Lung (tissue), 11 donors: ENCODE measurements at regions not wholly inside any gene's neighbourhood (a gene's known extent, or its start where the extent isn't known, plus 50 kb on each side); places are given as distances from the start of the nearest gene placed in this dataset.

Source experiments
- ATAC-seq: fragments of 200-7000 bp; cut with Tn5 transposase; one replicate; pipeline ENCODE4 v1.9.1; 2020; ENCODE audit warnings: moderate number of reproducible peaks; ENCODE audit not compliant: insufficient read depth, low FRiP score
- DNase-seq, 3 donors: peaks; one replicate each; pipeline ENCODE4 v3.0.0-alpha.2; 2013 to 2017
- H3K27ac ChIP-seq, 2 donors: one replicate each; pipeline ENCODE4 v1.5.1; 2013; ENCODE audit warnings: mild to moderate bottlenecking in 2 of 2, moderate library complexity in 2 of 2, control low read depth in 1 of 2, inconsistent platforms in 1 of 2, low read depth in 1 of 2, low read length in 1 of 2
- H3K27me3 ChIP-seq, 3 donors: one replicate each; pipeline ENCODE4 v1.5.1; 2013; ENCODE audit warnings: low read length in 2 of 3; ENCODE audit not compliant: control insufficient read depth in 3 of 3, insufficient read depth in 3 of 3
- H3K36me3 ChIP-seq, 4 donors: one replicate each; pipeline ENCODE4 v1.5.1; 2013; ENCODE audit warnings: low read length in 4 of 4, mild to moderate bottlenecking in 1 of 4, moderate library complexity in 1 of 4; ENCODE audit not compliant: control insufficient read depth in 4 of 4, insufficient read depth in 4 of 4
- H3K4me1 ChIP-seq, 5 donors: one replicate each; pipeline ENCODE4 v1.5.1; 2013; ENCODE audit warnings: low read length in 5 of 5, mild to moderate bottlenecking in 2 of 5, moderate library complexity in 1 of 5; ENCODE audit not compliant: control insufficient read depth in 5 of 5, insufficient read depth in 5 of 5
- H3K4me3 ChIP-seq: one replicate; pipeline ENCODE4 v1.5.1; 2013; ENCODE audit warnings: mild to moderate bottlenecking, control low read depth, moderate library complexity
- H3K9ac ChIP-seq, 2 donors: one replicate each; pipeline ENCODE4 v1.5.1; 2013; ENCODE audit warnings: low read length in 2 of 2, control low read depth in 1 of 2; ENCODE audit not compliant: insufficient read depth in 1 of 2
- H3K9me3 ChIP-seq, 4 donors: one replicate each; pipeline ENCODE4 v1.5.1; 2013; ENCODE audit warnings: low read length in 3 of 4, mild to moderate bottlenecking in 1 of 4, moderate library complexity in 1 of 4; ENCODE audit not compliant: control insufficient read depth in 4 of 4, insufficient read depth in 3 of 4
- WGBS, 2 donors: extraction: QIAGEN DNeasy Blood & Tissue Kit; methylation state at CpG; one replicate each; pipeline ENCODE4 v1.1.7; 2013; 5-methylcytosine and 5-hydroxymethylcytosine counted together
- TF ChIP-seq, protein P1 (sequence below): IDR thresholded peaks from 2 replicates; pipeline ENCODE4 v1.5.1; 2012; ENCODE audit warnings: mild to moderate bottlenecking; ENCODE audit errors: control extremely low read depth, extremely low read depth
- donor health status: control.
- donor health status: control.
- donor health status: Bipolar disorder and iron deficiency.
- donor health status: healthy.
- donor health status: DM: yes; HTN: yes; CAD: no.

DNA sequence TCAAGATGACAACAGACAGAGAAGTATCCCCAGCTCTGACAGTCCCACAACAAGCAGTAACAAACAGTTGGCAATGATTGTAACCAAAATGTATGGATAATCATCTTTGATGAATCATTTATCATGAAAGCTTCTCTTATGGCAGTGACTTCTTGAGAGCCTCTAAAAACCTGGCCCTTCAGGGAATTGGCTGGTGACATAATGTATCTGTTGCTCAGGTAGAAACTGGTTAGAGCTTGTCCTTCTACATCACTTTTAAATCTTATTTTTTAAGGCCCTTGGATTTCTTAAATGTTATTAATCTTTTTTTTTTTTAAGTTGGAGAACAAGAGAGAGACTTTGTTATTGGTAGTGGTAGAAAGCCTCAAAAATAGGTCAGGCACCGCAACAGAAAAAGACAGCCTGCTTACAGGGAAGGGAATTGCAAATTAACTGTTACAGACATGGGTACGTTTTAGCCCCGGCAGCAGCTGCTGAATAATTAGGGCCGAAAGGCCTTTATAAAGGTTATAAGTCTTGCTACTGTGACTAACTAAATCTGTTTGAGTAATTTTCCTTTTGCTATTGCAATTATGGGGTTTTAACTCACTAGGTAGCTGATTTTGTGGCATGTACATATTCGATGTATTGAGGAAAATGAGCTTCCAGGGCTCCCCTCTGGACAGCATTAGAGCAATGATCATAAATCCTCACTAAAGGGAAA is 207.7 kb upstream of the LRRC4C start:
- Histone ChIP-seq H3K9ac (no peak overlapping the region), H3K27ac (no peak overlapping the region), H3K4me1 (no peaks in the 10 kb centered on the region), H3K9me3 (no peaks in the 10 kb centered on the region), H3K27me3 (no peaks in the 10 kb centered on the region), H3K4me3 (no peak overlapping the region), H3K36me3 (no peaks in the 10 kb centered on the region)
- TF ChIP-seq, protein P1, sequence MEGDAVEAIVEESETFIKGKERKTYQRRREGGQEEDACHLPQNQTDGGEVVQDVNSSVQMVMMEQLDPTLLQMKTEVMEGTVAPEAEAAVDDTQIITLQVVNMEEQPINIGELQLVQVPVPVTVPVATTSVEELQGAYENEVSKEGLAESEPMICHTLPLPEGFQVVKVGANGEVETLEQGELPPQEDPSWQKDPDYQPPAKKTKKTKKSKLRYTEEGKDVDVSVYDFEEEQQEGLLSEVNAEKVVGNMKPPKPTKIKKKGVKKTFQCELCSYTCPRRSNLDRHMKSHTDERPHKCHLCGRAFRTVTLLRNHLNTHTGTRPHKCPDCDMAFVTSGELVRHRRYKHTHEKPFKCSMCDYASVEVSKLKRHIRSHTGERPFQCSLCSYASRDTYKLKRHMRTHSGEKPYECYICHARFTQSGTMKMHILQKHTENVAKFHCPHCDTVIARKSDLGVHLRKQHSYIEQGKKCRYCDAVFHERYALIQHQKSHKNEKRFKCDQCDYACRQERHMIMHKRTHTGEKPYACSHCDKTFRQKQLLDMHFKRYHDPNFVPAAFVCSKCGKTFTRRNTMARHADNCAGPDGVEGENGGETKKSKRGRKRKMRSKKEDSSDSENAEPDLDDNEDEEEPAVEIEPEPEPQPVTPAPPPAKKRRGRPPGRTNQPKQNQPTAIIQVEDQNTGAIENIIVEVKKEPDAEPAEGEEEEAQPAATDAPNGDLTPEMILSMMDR = no peak
- ATAC-seq = no peak
- DNase-seq = no peak
- WGBS, 2 donors = 51 to 59% methylated on average over 5 of the region's 5 CpGs

DNA sequence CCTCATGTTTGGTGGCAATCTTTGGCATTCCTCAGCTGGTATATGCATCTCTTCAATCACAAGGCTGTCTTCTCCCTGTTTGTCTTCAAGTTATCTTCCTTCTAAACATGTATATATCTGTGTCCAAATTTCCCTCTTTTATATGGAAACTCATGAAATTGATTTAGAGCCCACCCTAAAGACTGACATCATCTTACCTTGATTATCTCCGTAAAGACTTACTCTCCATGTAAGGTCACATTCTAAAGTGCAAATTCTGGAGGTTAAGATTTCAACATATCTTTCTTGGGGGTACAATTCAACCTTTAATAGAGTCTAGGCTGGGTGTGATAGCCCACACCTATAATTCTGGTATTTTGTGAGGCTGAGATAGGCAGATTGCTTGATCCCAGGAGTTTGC is 215.8 kb upstream of the LRRC4C start:
- TF ChIP-seq, protein P1 = no peak
- Histone ChIP-seq H3K4me1 (no peaks in the 10 kb centered on the region), H3K4me3 (no peak overlapping the region), H3K9me3 (no peaks in the 10 kb centered on the region), H3K27me3 (no peaks in the 10 kb centered on the region), H3K9ac (no peak overlapping the region), H3K27ac (no peak overlapping the region), H3K36me3 (no peaks in the 10 kb centered on the region)
- 94% methylated on average over 1 of the region's 1 CpG for WGBS, 2 donors
- ATAC-seq (no peak), DNase-seq (no peak)

DNA sequence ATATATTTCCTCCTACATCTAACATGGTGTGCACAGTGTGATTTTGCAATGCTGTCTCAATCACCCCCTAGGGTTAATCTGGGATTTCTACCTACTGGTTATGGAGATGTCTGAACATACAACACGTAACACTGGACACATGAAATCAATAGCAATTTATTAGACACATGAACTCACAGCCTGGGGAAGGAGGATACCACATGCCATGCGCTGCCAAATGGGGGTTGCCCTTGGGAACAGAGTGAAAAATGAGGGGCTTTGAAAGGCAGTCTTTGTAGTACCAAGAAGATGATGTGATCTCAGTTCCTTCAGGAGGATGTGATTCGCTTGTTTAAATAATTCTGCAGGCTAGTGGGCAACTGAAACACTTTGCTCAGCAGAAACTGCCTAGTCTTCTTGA is 253.6 kb upstream of the LRRC4C start:
- Histone ChIP-seq H3K4me3 (no peak overlapping the region), H3K36me3 (no peaks in the 10 kb centered on the region), H3K27ac (no peak overlapping the region), H3K9me3 (no peaks in the 10 kb centered on the region), H3K9ac (no peak overlapping the region), H3K27me3 (no peaks in the 10 kb centered on the region), H3K4me1 (no peaks in the 10 kb centered on the region)
- ATAC-seq = no peak
- 84 to 85% methylated on average over 3 of the region's 3 CpGs for WGBS, 2 donors
- no peak for DNase-seq
- TF ChIP-seq, protein P1 = no peak

DNA sequence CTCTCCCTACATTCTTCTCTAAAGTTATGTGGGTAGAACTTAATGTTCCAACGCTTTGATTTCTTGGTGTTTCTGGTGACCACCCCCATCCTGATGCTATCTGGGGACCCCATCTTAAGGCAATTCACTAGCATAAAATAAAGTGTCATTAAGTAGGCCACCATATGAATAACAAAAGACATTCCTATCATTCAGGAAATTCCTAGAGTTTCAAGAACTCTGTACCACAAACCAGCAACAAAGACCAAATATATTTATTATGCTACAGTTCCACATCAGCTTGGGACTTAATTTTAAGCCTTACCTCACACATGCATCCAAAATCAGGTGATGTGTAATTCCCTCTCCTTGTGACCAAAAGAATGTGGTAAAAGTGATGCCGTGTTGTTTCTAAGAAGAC is 254.6 kb upstream of the LRRC4C start:
- no peaks in the 10 kb centered on the region for H3K36me3 ChIP-seq
- H3K9ac ChIP-seq = no peak overlapping the region
- H3K4me3 ChIP-seq = no peak overlapping the region
- no peak overlapping the region for H3K27ac ChIP-seq
- H3K9me3 ChIP-seq = no peaks in the 10 kb centered on the region
- TF ChIP-seq, protein P1 = no peak
- H3K27me3 ChIP-seq = no peaks in the 10 kb centered on the region
- ATAC-seq (no peak), DNase-seq (no peak)
- no peaks in the 10 kb centered on the region for H3K4me1 ChIP-seq
- 74 to 85% methylated on average over 2 of the region's 2 CpGs for WGBS, 2 donors
